WTC11 (cell line): ENCODE measurements at regions not wholly inside any gene's neighbourhood (a gene's known extent, or its start where the extent isn't known, plus 50 kb on each side); places are given as distances from the start of the nearest gene placed in this dataset.

ENCODE experiments used
- ATAC-seq: fragments of 200-7000 bp; cut with Tn5 transposase; 2 replicates; pipeline ENCODE4 v1.10.0; 2021; ENCODE audit warnings: mild to moderate bottlenecking, moderate library complexity
- CTCF ChIA-PET: fragments of 300-600 bp; sonication (Branson Sonifier 250); formaldehyde crosslinking; loops from one replicate; lab custom pipeline; 2021; ENCODE audit warnings: antibody characterized with exemption; lab: Charles Lee
- POLR2A ChIA-PET: fragments of 350-600 bp; sonication (Branson Sonifier 250); formaldehyde crosslinking; loops from one replicate; lab custom pipeline; 2021; ENCODE audit warnings: antibody characterized with exemption; lab: Charles Lee
- DNase-seq: peaks from one replicate; pipeline ENCODE4 v3.0.0; 2021; ENCODE audit warnings: low spot score
- H3K27ac Mint-ChIP-seq: 2 replicates; pipeline ENCODE4 v1.8.0; 2021; ENCODE audit warnings: mixed read lengths
- H3K27me3 Mint-ChIP-seq: 2 replicates; pipeline ENCODE4 v1.8.0; 2021; ENCODE audit warnings: low read depth, mild to moderate bottlenecking, moderate library complexity, mixed read lengths
- H3K36me3 Mint-ChIP-seq: 2 replicates; pipeline ENCODE4 v1.8.0; 2021; ENCODE audit warnings: mixed read lengths
- H3K4me1 Mint-ChIP-seq: 2 replicates; pipeline ENCODE4 v1.8.0; 2022; ENCODE audit warnings: mixed read lengths
- H3K4me3 Mint-ChIP-seq: 2 replicates; pipeline ENCODE4 v1.8.0; 2021; ENCODE audit warnings: mild to moderate bottlenecking, moderate library complexity, mixed read lengths
- H3K9me3 Mint-ChIP-seq: 2 replicates; pipeline ENCODE4 v1.8.0; 2021; ENCODE audit warnings: mixed read lengths
- ATF2 ChIP-seq: sonication (generic); formaldehyde crosslinking; IDR thresholded peaks from 2 replicates; pipeline ENCODE4 v1.8.1; 2022; ENCODE audit warnings: low read depth, missing genetic modification reagents, borderline replicate concordance
- CREB1 ChIP-seq: sonication (generic); formaldehyde crosslinking; IDR thresholded peaks from 2 replicates; pipeline ENCODE4 v1.8.0; 2023; ENCODE audit warnings: mild to moderate bottlenecking, missing genetic modification reagents
- CREM ChIP-seq: sonication (generic); formaldehyde crosslinking; IDR thresholded peaks from 2 replicates; pipeline ENCODE4 v1.8.1; 2022; ENCODE audit warnings: mild to moderate bottlenecking, missing genetic modification reagents, moderate library complexity
- ERG ChIP-seq: fragments of 250-450 bp; sonication (Bioruptor Pico); IDR thresholded peaks from 2 replicates; pipeline ENCODE4 v1.8.0; 2021; ENCODE audit warnings: mild to moderate bottlenecking
- FOXJ3 ChIP-seq: sonication (generic); formaldehyde crosslinking; IDR thresholded peaks from 2 replicates; pipeline ENCODE4 v1.9.0; 2021; ENCODE audit warnings: missing genetic modification reagents, mild to moderate bottlenecking, borderline replicate concordance
- FOXP1 ChIP-seq: sonication (generic); formaldehyde crosslinking; IDR thresholded peaks from 2 replicates; pipeline ENCODE4 v1.8.0; 2022; ENCODE audit warnings: missing genetic modification reagents, mild to moderate bottlenecking, moderate library complexity, borderline replicate concordance
- IRF1 ChIP-seq: sonication (generic); formaldehyde crosslinking; IDR thresholded peaks from 2 replicates; pipeline ENCODE4 v1.8.0; 2023; ENCODE audit warnings: missing genetic modification reagents
- MLX ChIP-seq: sonication (generic); formaldehyde crosslinking; IDR thresholded peaks from 2 replicates; pipeline ENCODE4 v1.8.1; 2023; ENCODE audit warnings: mild to moderate bottlenecking, missing genetic modification reagents, moderate library complexity
- MYBL2 ChIP-seq: sonication (generic); formaldehyde crosslinking; IDR thresholded peaks from 2 replicates; pipeline ENCODE4 v1.8.1; 2023; ENCODE audit warnings: mild to moderate bottlenecking, moderate library complexity, missing genetic modification reagents
- NFATC4 ChIP-seq: fragments of 250-450 bp; sonication (Bioruptor Pico); IDR thresholded peaks from 2 replicates; pipeline ENCODE4 v1.9.0; 2021; ENCODE audit warnings: mild to moderate bottlenecking
- NR1H2 ChIP-seq: sonication (generic); formaldehyde crosslinking; IDR thresholded peaks from 2 replicates; pipeline ENCODE4 v1.9.0; 2021; ENCODE audit warnings: mild to moderate bottlenecking, moderate library complexity, missing genetic modification reagents
- NR2C2 ChIP-seq: sonication (generic); formaldehyde crosslinking; IDR thresholded peaks from 2 replicates; pipeline ENCODE4 v1.8.0; 2022; ENCODE audit warnings: mild to moderate bottlenecking, missing genetic modification reagents
- NR3C1 ChIP-seq: sonication (generic); formaldehyde crosslinking; conservative IDR thresholded peaks from 2 replicates; pipeline ENCODE4 v1.8.1; 2023; ENCODE audit warnings: low read depth, mild to moderate bottlenecking, missing genetic modification reagents
- PRRX2 ChIP-seq: fragments of 250-450 bp; sonication (Bioruptor Pico); IDR thresholded peaks from 2 replicates; pipeline ENCODE4 v1.8.0; 2021; ENCODE audit warnings: mild to moderate bottlenecking
- SMAD4 ChIP-seq: sonication (generic); formaldehyde crosslinking; IDR thresholded peaks from 2 replicates; pipeline ENCODE4 v1.8.0; 2022; ENCODE audit warnings: mild to moderate bottlenecking, missing genetic modification reagents
- SOX15 ChIP-seq: fragments of 250-450 bp; sonication (Bioruptor Pico); IDR thresholded peaks from 2 replicates; pipeline ENCODE4 v1.9.0; 2021; ENCODE audit warnings: mild to moderate bottlenecking
- TEAD4 ChIP-seq: sonication (generic); formaldehyde crosslinking; IDR thresholded peaks from 2 replicates; pipeline ENCODE4 v1.8.0; 2022; ENCODE audit warnings: mild to moderate bottlenecking, missing genetic modification reagents
- TP53 ChIP-seq: sonication (generic); formaldehyde crosslinking; IDR thresholded peaks from 2 replicates; pipeline ENCODE4 v1.8.1; 2023; ENCODE audit warnings: mild to moderate bottlenecking, missing genetic modification reagents
- ZNF138 ChIP-seq: sonication (generic); formaldehyde crosslinking; conservative IDR thresholded peaks from 2 replicates; pipeline ENCODE4 v1.8.1; 2022; ENCODE audit warnings: mild to moderate bottlenecking, moderate library complexity, missing genetic modification reagents
- ZNF219 ChIP-seq: sonication (generic); formaldehyde crosslinking; IDR thresholded peaks from 2 replicates; pipeline ENCODE4 v1.8.0; 2023; ENCODE audit warnings: missing genetic modification reagents, mild to moderate bottlenecking, borderline replicate concordance
- ZNF263 ChIP-seq: sonication (generic); formaldehyde crosslinking; IDR thresholded peaks from 2 replicates; pipeline ENCODE4 v1.8.1; 2022; ENCODE audit warnings: low read depth, mild to moderate bottlenecking, moderate library complexity, missing genetic modification reagents
- ZNF396 ChIP-seq: fragments of 250-450 bp; sonication (Bioruptor Pico); IDR thresholded peaks from 2 replicates; pipeline ENCODE4 v1.8.0; 2021; ENCODE audit warnings: mild to moderate bottlenecking, moderate library complexity, borderline replicate concordance
- ZNF416 ChIP-seq: fragments of 250-450 bp; sonication (Bioruptor Pico); IDR thresholded peaks from 2 replicates; pipeline ENCODE4 v1.9.0; 2021; ENCODE audit warnings: mild to moderate bottlenecking, inconsistent platforms
- ZNF671 ChIP-seq: fragments of 250-450 bp; sonication (Bioruptor Pico); IDR thresholded peaks from 2 replicates; pipeline ENCODE4 v1.8.0; 2021; ENCODE audit warnings: mild to moderate bottlenecking
- TF ChIP-seq, protein P1 (sequence below): sonication (generic); formaldehyde crosslinking; IDR thresholded peaks from 2 replicates; pipeline ENCODE4 v1.8.1; 2023; ENCODE audit warnings: mild to moderate bottlenecking, missing genetic modification reagents
- TF ChIP-seq, protein P2 (sequence below): sonication (generic); formaldehyde crosslinking; IDR thresholded peaks from 2 replicates; pipeline ENCODE4 v1.8.1; 2023; ENCODE audit warnings: mild to moderate bottlenecking, moderate library complexity, missing genetic modification reagents
- TF ChIP-seq, protein P3 (sequence below): fragments of 250-450 bp; sonication (Bioruptor Pico); IDR thresholded peaks from 2 replicates; pipeline ENCODE4 v1.9.0; 2021; ENCODE audit warnings: moderate library complexity, mild to moderate bottlenecking, inconsistent platforms, borderline replicate concordance

DNA sequence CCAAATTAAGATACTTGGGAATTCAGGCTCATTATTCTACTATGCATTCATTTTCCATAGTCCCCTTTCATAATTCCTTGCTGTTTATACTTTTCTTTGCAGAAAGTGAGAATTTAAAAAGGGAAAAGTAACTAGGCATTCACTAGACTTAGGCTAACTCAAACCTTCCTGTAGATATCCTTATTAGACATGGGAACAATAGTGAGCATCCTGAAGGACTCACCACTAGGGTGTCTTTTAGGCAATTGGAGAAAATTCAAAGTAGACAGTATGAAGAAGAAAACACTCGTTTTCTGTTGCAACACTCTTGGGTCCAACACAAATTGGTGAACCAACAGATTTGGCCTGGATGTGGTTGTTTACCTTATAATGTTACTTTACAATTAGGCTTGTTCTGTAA is 213.2 kb upstream of the GRIN3A start (continued):
- TF ChIP-seq, protein P1, sequence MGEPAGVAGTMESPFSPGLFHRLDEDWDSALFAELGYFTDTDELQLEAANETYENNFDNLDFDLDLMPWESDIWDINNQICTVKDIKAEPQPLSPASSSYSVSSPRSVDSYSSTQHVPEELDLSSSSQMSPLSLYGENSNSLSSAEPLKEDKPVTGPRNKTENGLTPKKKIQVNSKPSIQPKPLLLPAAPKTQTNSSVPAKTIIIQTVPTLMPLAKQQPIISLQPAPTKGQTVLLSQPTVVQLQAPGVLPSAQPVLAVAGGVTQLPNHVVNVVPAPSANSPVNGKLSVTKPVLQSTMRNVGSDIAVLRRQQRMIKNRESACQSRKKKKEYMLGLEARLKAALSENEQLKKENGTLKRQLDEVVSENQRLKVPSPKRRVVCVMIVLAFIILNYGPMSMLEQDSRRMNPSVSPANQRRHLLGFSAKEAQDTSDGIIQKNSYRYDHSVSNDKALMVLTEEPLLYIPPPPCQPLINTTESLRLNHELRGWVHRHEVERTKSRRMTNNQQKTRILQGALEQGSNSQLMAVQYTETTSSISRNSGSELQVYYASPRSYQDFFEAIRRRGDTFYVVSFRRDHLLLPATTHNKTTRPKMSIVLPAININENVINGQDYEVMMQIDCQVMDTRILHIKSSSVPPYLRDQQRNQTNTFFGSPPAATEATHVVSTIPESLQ (CRISPR knock-in tag), result no peak
- no peak for TF ChIP-seq MLX (CRISPR knock-in tag)
- no peak for TF ChIP-seq NR2C2 (CRISPR knock-in tag)
- no peak for TF ChIP-seq NR3C1 (CRISPR knock-in tag)
- TF ChIP-seq, protein P2, sequence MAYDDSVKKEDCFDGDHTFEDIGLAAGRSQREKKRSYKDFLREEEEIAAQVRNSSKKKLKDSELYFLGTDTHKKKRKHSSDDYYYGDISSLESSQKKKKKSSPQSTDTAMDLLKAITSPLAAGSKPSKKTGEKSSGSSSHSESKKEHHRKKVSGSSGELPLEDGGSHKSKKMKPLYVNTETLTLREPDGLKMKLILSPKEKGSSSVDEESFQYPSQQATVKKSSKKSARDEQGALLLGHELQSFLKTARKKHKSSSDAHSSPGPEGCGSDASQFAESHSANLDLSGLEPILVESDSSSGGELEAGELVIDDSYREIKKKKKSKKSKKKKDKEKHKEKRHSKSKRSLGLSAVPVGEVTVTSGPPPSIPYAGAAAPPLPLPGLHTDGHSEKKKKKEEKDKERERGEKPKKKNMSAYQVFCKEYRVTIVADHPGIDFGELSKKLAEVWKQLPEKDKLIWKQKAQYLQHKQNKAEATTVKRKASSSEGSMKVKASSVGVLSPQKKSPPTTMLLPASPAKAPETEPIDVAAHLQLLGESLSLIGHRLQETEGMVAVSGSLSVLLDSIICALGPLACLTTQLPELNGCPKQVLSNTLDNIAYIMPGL (CRISPR knock-in tag), result no peak
- no peak for TF ChIP-seq ERG (CRISPR knock-in tag)
- TF ChIP-seq ZNF396 (CRISPR knock-in tag), result no peak
- TF ChIP-seq ZNF416, result no peak
- no peak for TF ChIP-seq ZNF138 (CRISPR knock-in tag)
- TF ChIP-seq ATF2 (CRISPR knock-in tag), result no peak
- TF ChIP-seq PRRX2, result no peak
- TF ChIP-seq FOXP1 (CRISPR knock-in tag), result no peak

- DNase-seq, result no peak
- H3K27ac Mint-ChIP-seq, result no peak overlapping the region
- peaks cover 5% of the 10 kb centered on the region; the same call in 1 of the 2 replicates for H3K9me3 Mint-ChIP-seq
- POLR2A ChIA-PET, result no interaction called here
- peaks cover 6% of the 10 kb centered on the region; the same call in 1 of the 2 replicates for H3K4me1 Mint-ChIP-seq
- ATAC-seq, result no peak
- no peaks in the 10 kb centered on the region for H3K36me3 Mint-ChIP-seq
- H3K4me3 Mint-ChIP-seq, result no peak overlapping the region
- CTCF ChIA-PET, result no interaction called here
- no peaks in the 10 kb centered on the region for H3K27me3 Mint-ChIP-seq
- no peak for TF ChIP-seq MYBL2
- TF ChIP-seq, protein P3, sequence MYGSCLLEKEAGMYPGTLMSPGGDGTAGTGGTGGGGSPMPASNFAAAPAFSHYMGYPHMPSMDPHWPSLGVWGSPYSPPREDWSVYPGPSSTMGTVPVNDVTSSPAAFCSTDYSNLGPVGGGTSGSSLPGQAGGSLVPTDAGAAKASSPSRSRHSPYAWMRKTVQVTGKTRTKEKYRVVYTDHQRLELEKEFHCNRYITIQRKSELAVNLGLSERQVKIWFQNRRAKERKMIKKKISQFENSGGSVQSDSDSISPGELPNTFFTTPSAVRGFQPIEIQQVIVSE (CRISPR knock-in tag), result no peak
- TF ChIP-seq CREB1 (CRISPR knock-in tag), result no peak
- no peak for TF ChIP-seq ERG (CRISPR knock-in tag)
- no peak for TF ChIP-seq TP53 (CRISPR knock-in tag)
- TF ChIP-seq ZNF219 (CRISPR knock-in tag), result no peak
- TF ChIP-seq ZNF263, result no peak
- no peak for TF ChIP-seq IRF1
- no peak for TF ChIP-seq TEAD4
- no peak for TF ChIP-seq NR1H2 (CRISPR knock-in tag)
- TF ChIP-seq ZNF671 (CRISPR knock-in tag), result no peak
- no peak for TF ChIP-seq SOX15
- no peak for TF ChIP-seq SMAD4 (CRISPR knock-in tag)
- TF ChIP-seq NFATC4 (CRISPR knock-in tag), result no peak
- TF ChIP-seq FOXJ3 (CRISPR knock-in tag), result no peak
- TF ChIP-seq, protein P2 (CRISPR knock-in tag), result no peak
- TF ChIP-seq ZNF396 (CRISPR knock-in tag), result no peak
- no peak for TF ChIP-seq CREM (CRISPR knock-in tag)
These were observed 193.3 kb upstream of the GRIN3A start for GRCh38 chr9:101931756-101932155.
